SK-N-SH treated with all-trans-retinoic acid at 6 μM for 48 hours (cell line): ENCODE measurements at regions not wholly inside any gene's neighbourhood (a gene's known extent, or its start where the extent isn't known, plus 50 kb on each side); places are given as distances from the start of the nearest gene placed in this dataset.

Experiments
- BACH2 ChIP-seq: fragments of 250-450 bp; sonication (Bioruptor Pico); IDR thresholded peaks from 2 replicates; pipeline ENCODE4 v1.9.0; 2021; ENCODE audit warnings: mild to moderate bottlenecking, borderline replicate concordance
- CREB5 ChIP-seq: fragments of 250-450 bp; sonication (Bioruptor Pico); IDR thresholded peaks from 2 replicates; pipeline ENCODE4 v1.5.1; 2020; ENCODE audit warnings: low read depth, mild to moderate bottlenecking, moderate library complexity
- ISL1 ChIP-seq: fragments of 250-450 bp; sonication (Bioruptor Pico); IDR thresholded peaks from 2 replicates; pipeline ENCODE4 v2.1.2; 2022; ENCODE audit warnings: mild to moderate bottlenecking, moderate library complexity
- OSR1 ChIP-seq: fragments of 250-450 bp; sonication (Bioruptor Pico); IDR thresholded peaks from 2 replicates; pipeline ENCODE4 v1.8.0; 2022; ENCODE audit warnings: moderate library complexity, mild to moderate bottlenecking, inconsistent platforms
- PATZ1 ChIP-seq: fragments of 250-450 bp; sonication (Bioruptor Pico); IDR thresholded peaks from 2 replicates; pipeline ENCODE4 v1.8.0; 2020; ENCODE audit warnings: mild to moderate bottlenecking, moderate library complexity, borderline replicate concordance
- POU6F1 ChIP-seq: fragments of 250-450 bp; sonication (Bioruptor Pico); IDR thresholded peaks from 2 replicates; pipeline ENCODE4 v1.8.0; 2021; ENCODE audit warnings: low read depth, mild to moderate bottlenecking, moderate library complexity, borderline replicate concordance
- TOX ChIP-seq: fragments of 250-450 bp; sonication (Bioruptor Pico); IDR thresholded peaks from 2 replicates; pipeline ENCODE4 v1.8.0; 2021; ENCODE audit warnings: mild to moderate bottlenecking, moderate library complexity, borderline replicate concordance
- ZC3H10 ChIP-seq: fragments of 250-450 bp; sonication (Bioruptor Pico); IDR thresholded peaks from 2 replicates; pipeline ENCODE4 v1.5.1; 2021; ENCODE audit warnings: mild to moderate bottlenecking, moderate library complexity
- ZFP3 ChIP-seq: fragments of 250-450 bp; sonication (Bioruptor Pico); IDR thresholded peaks from 2 replicates; pipeline ENCODE4 v1.5.0; 2020; ENCODE audit warnings: mild to moderate bottlenecking, moderate library complexity
- ZNF565 ChIP-seq: fragments of 450-650 bp; formaldehyde crosslinking; conservative IDR thresholded peaks from 2 replicates; pipeline ENCODE4 v1.5.0; 2020; ENCODE audit warnings: low read depth, mild to moderate bottlenecking, moderate library complexity
- ZNF8 ChIP-seq: fragments of 450-650 bp; formaldehyde crosslinking; IDR thresholded peaks from 2 replicates; pipeline ENCODE4 v1.5.0; 2020; ENCODE audit warnings: mild to moderate bottlenecking, moderate library complexity

GRCh38 chr2:8073916-8074315, 607.9 kb upstream of the ID2 start:
- no peak for TF ChIP-seq BACH2
- no peak for TF ChIP-seq ZFP3
- no peak for TF ChIP-seq ZNF565 (CRISPR knock-in tag)
- no peak for TF ChIP-seq PATZ1 (CRISPR knock-in tag)
- no peak for TF ChIP-seq ISL1 (CRISPR knock-in tag)
- TF ChIP-seq CREB5, result no peak
- TF ChIP-seq OSR1, result no peak
- no peak for TF ChIP-seq ZC3H10 (CRISPR knock-in tag)
- no peak for TF ChIP-seq TOX (CRISPR knock-in tag)
- TF ChIP-seq ZNF8 (CRISPR knock-in tag), result no peak
- no peak for TF ChIP-seq POU6F1
